Right lobe of liver (tissue), 6 donors: ENCODE measurements at regions not wholly inside any gene's neighbourhood (a gene's known extent, or its start where the extent isn't known, plus 50 kb on each side); places are given as distances from the start of the nearest gene placed in this dataset.

ENCODE experiments used
- ATAC-seq, 4 donors: fragments of 200-7000 bp; cut with Tn5 transposase; one replicate each; pipeline ENCODE4 v1.9.1; 2020; ENCODE audit warnings: mild to moderate bottlenecking in 4 of 4, moderate library complexity in 4 of 4
- DNase-seq, 3 donors: peaks; one replicate each; pipeline ENCODE4 v3.0.0-alpha.2; 2020
- H3K27ac ChIP-seq, 3 donors: fragments of 200-600 bp; one replicate each; pipeline ENCODE4 v1.8.0; 2022
- H3K27me3 ChIP-seq, 2 donors: fragments of 200-600 bp; one replicate each; pipeline ENCODE4 v1.8.0; 2022
- H3K36me3 ChIP-seq, 4 donors: fragments of 200-600 bp; sonication (generic) in 1 of 4; one replicate each; pipeline versions ENCODE4 v1.5.1 to v1.8.0; 2017 to 2022; ENCODE audit warnings: control low read depth in 1 of 4
- H3K4me1 ChIP-seq, 4 donors: fragments of 200-600 bp; sonication (generic) in 1 of 4; one replicate each; pipeline versions ENCODE4 v1.5.1 to v1.8.0; 2017 to 2022; ENCODE audit warnings: control low read depth in 1 of 4
- H3K4me3 ChIP-seq, 3 donors: fragments of 200-600 bp; one replicate each; pipeline ENCODE4 v1.8.0; 2022
- H3K9me3 ChIP-seq, 4 donors: fragments of 200-600 bp; sonication (generic) in 1 of 4; one replicate each; pipeline versions ENCODE4 v1.5.1 to v1.8.0; 2017 to 2022; ENCODE audit warnings: control low read depth in 1 of 4
- CTCF ChIP-seq, 4 donors: fragments of 200-600 bp in 3 of 4; fragments of 450-650 bp in 1 of 4; IDR thresholded peaks; one replicate each; pipeline versions ENCODE4 v1.5.1 to v1.8.0; 2016 to 2022; ENCODE audit warnings: antibody characterized with exemption in 4 of 4, mild to moderate bottlenecking in 2 of 4
- POLR2A ChIP-seq: fragments of 450-650 bp; IDR thresholded peaks from one replicate; pipeline ENCODE4 v1.6.1; 2017; ENCODE audit warnings: antibody characterized with exemption, mild to moderate bottlenecking
- WGBS: methylation state at CpG from one replicate; pipeline ENCODE4 v1.1.6; 2018; ENCODE audit warnings: low coverage, low lambda C conversion rate; ENCODE audit not compliant: insufficient coverage; ENCODE audit errors: missing lambda C conversion rate; 5-methylcytosine and 5-hydroxymethylcytosine counted together
- intact Hi-C, 2 donors: fragments of 100-400 bp; cut with DNase I; formaldehyde crosslinking; loops; one replicate each; pipeline versions ENCODE4 v1.11.2 to v1.14.1; 2022
- donor health status: DM: no; HTN: yes; CAD: no.
- donor health status: DM: no; HTN: no; CAD: no.
- donor health status: DM: no; HTN: no; CAD: no.
- donor health status: DM: no; HTN: yes; CAD: no.
- donor health status: DM: no; HTN: yes; CAD: no.

- intact Hi-C loops: no loop called here
- Histone ChIP-seq H3K4me1 (no peaks in the 10 kb centered on the region), H3K4me3 (no peak overlapping the region), H3K27me3 (no peaks in the 10 kb centered on the region), H3K36me3 (no peaks in the 10 kb centered on the region), H3K9me3 (no peaks in the 10 kb centered on the region), H3K27ac (no peak overlapping the region)
- TF ChIP-seq CTCF (IDR thresholded peaks at IDR 0.05) (no peak), POLR2A (no peak)
- WGBS: 53% methylated on average over 7 of the region's 7 CpGs
- ATAC-seq: no peak
- no peak for DNase-seq
These were observed 555.1 kb upstream of the SALL3 start for GRCh38 chr18:78424403-78425018.

GRCh38 chr18:78425019-78425412, 554.6 kb upstream of the SALL3 start:
- H3K4me1 ChIP-seq: no peaks in the 10 kb centered on the region
- 61% methylated on average over 2 of the region's 2 CpGs for WGBS
- H3K9me3 ChIP-seq: no peaks in the 10 kb centered on the region
- ATAC-seq (no peak), DNase-seq (no peak)
- intact Hi-C loops: no loop called here
- H3K4me3 ChIP-seq: no peak overlapping the region
- no peaks in the 10 kb centered on the region for H3K36me3 ChIP-seq
- no peak overlapping the region for H3K27ac ChIP-seq
- H3K27me3 ChIP-seq: no peaks in the 10 kb centered on the region
- TF ChIP-seq CTCF (IDR thresholded peaks at IDR 0.05) (no peak), POLR2A (no peak)

GRCh38 chr18:78427081-78427480, 552.5 kb upstream of the SALL3 start:
- H3K4me3 ChIP-seq: no peak overlapping the region
- no peak for DNase-seq
- no peak for ATAC-seq
- intact Hi-C loops: no loop called here
- H3K4me1 ChIP-seq: no peaks in the 10 kb centered on the region
- no peaks in the 10 kb centered on the region for H3K9me3 ChIP-seq
- no peaks in the 10 kb centered on the region for H3K27me3 ChIP-seq
- no peaks in the 10 kb centered on the region for H3K36me3 ChIP-seq
- 71% methylated on average over 6 of the region's 12 CpGs for WGBS
- TF ChIP-seq CTCF (IDR thresholded peaks at IDR 0.05) (no peak), POLR2A (no peak)
- H3K27ac ChIP-seq: no peak overlapping the region

GRCh38 chr18:78429127-78430108, 550.2 kb upstream of the SALL3 start:
- Histone ChIP-seq H3K9me3 (no peaks in the 10 kb centered on the region), H3K4me1 (no peaks in the 10 kb centered on the region), H3K27me3 (no peaks in the 10 kb centered on the region), H3K4me3 (no peak overlapping the region), H3K27ac (no peak overlapping the region), H3K36me3 (no peaks in the 10 kb centered on the region)
- DNase-seq (no peak), ATAC-seq (peak in 1 of 4 donors; percentile 37)
- WGBS: 58% methylated on average over 2 of the region's 54 CpGs
- no peak for TF ChIP-seq POLR2A
- TF ChIP-seq CTCF (IDR thresholded peaks at IDR 0.05): no peak
- intact Hi-C loops: no loop called here
